ENCODE measurements at regions not wholly inside any gene's neighbourhood (a gene's known extent, or its start where the extent isn't known, plus 50 kb on each side); places are given as distances from the start of the nearest gene placed in this dataset.
"Not testable (repeated sequence)": the region's sequence is repeated elsewhere in the genome, so short reads cannot be mapped to it uniquely, and the experiment has no call there.

GRCh38 chr2:133624551-133624950 is 56.3 kb upstream of the NCKAP5 start:
- FAIRE-seq (no peak), DNase-seq (ENCODE audit: low spot score in 2 of 2) (no peak)

DNA sequence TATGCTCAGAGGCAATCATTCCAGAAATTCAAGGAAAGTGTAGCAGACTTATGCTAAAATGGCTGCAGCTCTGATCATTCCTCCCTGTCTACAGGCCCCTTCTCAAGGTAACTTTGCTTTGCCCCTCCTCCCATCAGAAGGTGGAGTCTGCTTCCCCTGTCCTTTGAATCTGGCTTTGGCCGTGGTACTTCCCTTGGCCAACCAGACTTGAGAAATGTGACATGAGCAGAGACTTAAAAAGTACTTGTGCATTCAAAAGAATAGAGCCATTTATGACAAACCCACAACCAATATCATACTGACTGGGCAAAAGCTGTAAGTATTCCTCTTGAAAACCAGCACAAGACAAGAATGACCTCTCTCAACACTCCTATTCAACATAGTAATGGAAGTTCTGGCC is 59.5 kb upstream of the NCKAP5 start:
- no peak for FAIRE-seq
- no peak for DNase-seq (ENCODE audit: low spot score in 2 of 2)

- FAIRE-seq = no peak
- DNase-seq (ENCODE audit: low spot score in 2 of 2) = no peak
Observed at GRCh38 chr2:133633309-133633708, 65.0 kb upstream of the NCKAP5 start.

DNA sequence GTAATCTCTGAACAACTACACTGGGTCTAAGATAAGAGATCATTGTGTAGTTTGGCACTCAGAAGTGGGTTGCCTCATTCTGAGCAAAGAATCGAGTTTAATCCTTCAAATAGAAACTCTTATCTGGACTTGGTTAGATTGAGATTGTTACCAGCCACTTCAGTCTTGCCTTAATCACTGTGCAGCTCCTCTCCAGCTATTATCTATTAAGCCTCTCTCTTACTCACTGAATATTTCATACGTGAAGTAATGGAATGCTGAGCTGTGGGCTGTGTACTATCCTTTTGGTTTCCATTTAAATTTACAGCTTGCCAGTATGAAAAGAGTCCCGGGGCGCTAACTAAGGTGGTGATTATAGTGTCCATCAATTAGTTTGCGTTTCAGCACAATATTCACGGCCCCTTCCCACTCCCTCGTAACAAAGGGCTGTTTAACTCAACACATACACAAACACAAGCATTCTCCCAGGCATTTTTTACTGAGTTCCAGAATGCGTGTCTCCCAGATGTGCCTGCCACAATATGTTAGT is 65.7 kb upstream of the NCKAP5 start:
- no peak for FAIRE-seq
- no peak for DNase-seq (ENCODE audit: low spot score in 2 of 2)

DNA sequence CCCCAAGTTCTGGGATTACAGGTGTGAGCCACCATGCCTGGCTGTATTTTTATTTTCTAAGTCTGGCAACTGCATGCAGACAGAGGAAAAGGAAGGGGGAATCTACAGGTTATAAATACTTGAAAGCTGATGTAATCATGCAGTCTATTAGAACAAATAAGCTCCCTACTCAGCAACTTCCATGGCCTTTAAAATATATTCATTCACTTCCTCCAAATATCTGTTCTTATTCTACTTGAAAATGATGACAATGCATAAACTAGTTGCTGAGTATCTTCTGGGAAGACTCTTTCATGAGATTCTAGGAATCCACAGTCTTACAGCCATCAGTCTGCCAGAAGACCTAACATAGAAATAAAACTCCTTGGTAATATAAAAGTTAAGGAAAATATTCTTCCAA is 66.9 kb upstream of the NCKAP5 start:
- no peak for FAIRE-seq
- DNase-seq (ENCODE audit: low spot score in 2 of 2) = no peak

GRCh38 chr2:133636287-133636686 is 68.0 kb upstream of the NCKAP5 start:
- FAIRE-seq (no peak), DNase-seq (ENCODE audit: low spot score in 2 of 2) (no peak)

GRCh38 chr2:133640103-133640502 is 71.8 kb upstream of the NCKAP5 start:
- no peak for FAIRE-seq

GRCh38 chr2:133641497-133641896 is 73.2 kb upstream of the NCKAP5 start:
- DNase-seq (ENCODE audit: low spot score in 2 of 2) = no peak
- FAIRE-seq = no peak

More at GRCh38 chr2:133640103-133640502, 71.8 kb upstream of the NCKAP5 start:
- no peak for DNase-seq (ENCODE audit: low spot score in 2 of 2)

DNA sequence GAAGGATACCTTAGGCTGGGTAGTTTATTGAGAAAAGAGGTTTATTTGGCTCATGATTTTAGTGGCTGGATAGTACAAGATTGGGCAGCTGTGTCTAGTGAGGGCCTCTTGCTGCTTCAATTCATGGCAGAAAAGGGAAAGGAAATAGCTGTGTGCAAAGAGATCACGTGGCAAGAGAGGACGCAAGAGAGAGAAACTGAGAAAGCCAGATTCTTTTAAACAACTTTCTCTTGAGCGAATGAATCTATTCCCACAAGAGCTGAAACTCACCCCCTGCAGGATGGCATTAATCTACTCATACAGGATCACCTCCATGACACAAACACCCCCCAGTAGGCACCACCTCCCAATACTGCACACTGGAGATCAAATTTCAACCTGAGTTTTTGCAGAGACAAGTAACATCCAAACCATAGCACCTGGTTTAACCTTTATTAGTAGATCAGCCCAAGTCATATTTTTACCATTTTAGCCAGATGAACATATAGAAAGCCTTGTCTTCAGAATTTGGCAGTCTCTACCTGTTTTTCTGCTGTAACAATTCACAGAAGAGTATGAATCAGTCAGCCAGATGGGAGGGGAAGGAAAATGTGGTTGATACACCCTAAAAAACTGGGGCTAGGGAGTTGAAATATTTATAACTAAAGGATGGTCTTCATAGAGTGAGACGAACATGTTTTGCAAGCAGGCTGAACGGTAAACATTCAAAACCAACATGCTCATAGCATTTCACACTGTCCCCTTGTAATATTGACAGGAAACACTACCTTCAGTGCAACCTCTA is 73.9 kb upstream of the NCKAP5 start:
- FAIRE-seq (no peak), DNase-seq (ENCODE audit: low spot score in 2 of 2) (no peak)

- FAIRE-seq (peak; percentile 95), DNase-seq (ENCODE audit: low spot score in 2 of 2) (no peak)
Observed at GRCh38 chr2:133642791-133643191, 74.5 kb upstream of the NCKAP5 start.

DNA sequence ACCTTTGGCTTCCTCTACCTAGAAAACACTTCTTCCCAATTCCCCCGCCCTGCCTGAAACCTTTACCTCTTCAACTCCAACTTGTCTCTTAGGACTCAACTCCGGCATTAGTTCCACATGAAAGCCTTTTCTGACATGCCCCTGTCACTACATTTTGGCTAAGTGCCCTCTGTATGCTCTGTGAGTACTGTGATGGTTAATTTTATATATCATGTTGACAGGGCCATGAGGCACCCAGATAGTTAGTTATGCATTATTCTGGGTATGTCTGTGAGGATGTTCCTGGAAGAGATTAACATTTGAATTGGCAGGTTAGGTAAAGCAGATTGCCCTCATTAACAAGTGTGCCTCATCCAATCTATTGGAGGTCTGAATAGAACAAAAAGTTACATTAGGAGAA is 75.6 kb upstream of the NCKAP5 start:
- FAIRE-seq = no peak

GRCh38 chr2:133644846-133645245 is 76.6 kb upstream of the NCKAP5 start:
- FAIRE-seq (peak; percentile 73), DNase-seq (ENCODE audit: low spot score in 2 of 2) (no peak)

More for the DNA sequence above, 75.6 kb upstream of the NCKAP5 start:
- no peak for DNase-seq (ENCODE audit: low spot score in 2 of 2)

- not testable (repeated sequence) for DNase-seq (ENCODE audit: low spot score in 2 of 2); FAIRE-seq
Observed at GRCh38 chr2:133647386-133647785, 79.1 kb upstream of the NCKAP5 start.

GRCh38 chr2:133651861-133652260 is 83.6 kb upstream of the NCKAP5 start:
- DNase-seq (ENCODE audit: low spot score in 2 of 2) = no peak
- FAIRE-seq = no peak

- FAIRE-seq = no peak
- no peak for DNase-seq (ENCODE audit: low spot score in 2 of 2)
Observed at GRCh38 chr2:133652398-133652797, 84.1 kb upstream of the NCKAP5 start.

DNA sequence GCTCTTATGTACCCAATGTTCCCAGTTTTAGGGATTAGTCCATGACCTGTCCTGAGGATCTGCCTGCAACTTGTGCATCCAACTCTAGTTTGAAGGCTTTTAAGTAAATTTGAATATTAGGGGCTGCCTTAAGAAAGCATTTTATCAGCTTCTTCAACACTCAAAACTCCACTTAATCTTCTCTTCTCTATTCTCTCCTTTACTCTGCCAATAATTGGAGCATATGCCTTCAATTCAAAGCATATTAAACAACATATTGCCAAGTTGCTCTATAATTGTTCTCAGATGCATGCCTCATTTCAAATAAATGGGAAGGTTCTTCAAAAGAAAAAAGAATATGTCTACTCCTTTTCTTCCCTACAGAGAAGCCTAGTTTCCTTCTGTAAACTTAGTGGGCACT is 84.8 kb upstream of the NCKAP5 start:
- DNase-seq (ENCODE audit: low spot score in 2 of 2) (no peak), FAIRE-seq (no peak)

DNA sequence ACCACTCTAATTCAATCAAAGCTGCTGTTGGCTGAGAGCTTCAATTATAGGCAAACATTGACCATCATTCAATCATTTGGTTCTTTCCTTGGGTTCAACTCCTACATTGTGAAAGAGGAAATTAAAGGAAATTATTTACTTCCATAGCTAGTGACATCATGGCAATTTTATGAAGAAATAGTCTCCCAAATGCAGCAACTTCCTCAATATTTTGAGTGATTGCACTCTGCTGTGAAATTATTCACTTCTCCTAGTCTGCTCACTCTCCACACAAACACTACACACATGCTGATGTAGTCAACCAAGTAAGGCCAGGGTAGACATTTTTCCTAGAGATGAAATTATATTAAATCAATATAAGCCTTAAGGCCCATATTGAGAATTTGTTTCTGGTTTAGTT is 86.7 kb upstream of the NCKAP5 start:
- FAIRE-seq = no peak
- DNase-seq (ENCODE audit: low spot score in 2 of 2) = no peak

GRCh38 chr2:133655610-133656009 is 87.3 kb upstream of the NCKAP5 start:
- DNase-seq (ENCODE audit: low spot score in 2 of 2) (no peak), FAIRE-seq (no peak)

DNA sequence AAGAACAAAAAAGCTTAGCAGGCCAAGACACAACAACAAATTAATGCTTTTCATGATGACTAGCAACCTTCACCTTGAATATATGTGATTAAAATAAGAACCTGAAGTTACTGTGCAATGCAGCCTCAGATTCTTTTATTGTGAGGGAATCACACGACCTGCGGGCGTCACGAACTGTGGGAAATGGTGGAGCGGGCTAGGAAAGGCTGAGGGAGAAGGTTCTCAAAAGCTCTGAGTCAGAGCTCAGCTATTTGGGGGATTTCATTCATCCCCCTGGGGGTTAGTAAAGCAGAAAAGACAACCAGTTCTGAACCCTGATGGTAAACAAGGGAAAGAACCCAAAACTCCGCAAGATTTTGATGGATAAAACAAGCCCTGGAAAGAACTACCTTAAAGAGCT is 89.3 kb upstream of the NCKAP5 start:
- no peak for FAIRE-seq
- DNase-seq (ENCODE audit: low spot score in 2 of 2) = no peak

GRCh38 chr2:133658020-133658903 is 90.0 kb upstream of the NCKAP5 start:
- DNase-seq (ENCODE audit: low spot score in 2 of 2) = no peak
- no peak for FAIRE-seq

DNA sequence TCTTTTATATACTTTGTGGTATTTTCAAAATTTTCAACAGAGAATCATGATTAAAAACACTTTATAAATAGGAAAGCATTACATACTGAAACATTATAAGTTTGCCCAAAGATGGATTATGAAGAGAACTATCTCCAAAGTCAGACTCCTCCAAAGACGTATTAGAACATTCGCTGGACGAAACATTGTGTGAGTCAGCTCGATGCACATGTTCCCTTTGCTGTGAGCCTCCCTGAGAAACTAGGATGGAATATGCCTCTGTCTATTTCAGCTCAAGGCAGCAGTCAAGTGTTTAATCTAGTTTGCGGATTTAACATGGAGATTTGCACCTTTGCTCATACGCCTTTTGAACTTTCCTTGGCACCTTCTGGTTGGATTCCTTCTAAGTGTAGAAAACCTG is 92.2 kb upstream of the NCKAP5 start:
- FAIRE-seq = no peak
- DNase-seq (ENCODE audit: low spot score in 2 of 2) = no peak

All from frontal cortex (tissue), 3 donors.